GM10266 (cell line): ENCODE measurements at regions not wholly inside any gene's neighbourhood (a gene's known extent, or its start where the extent isn't known, plus 50 kb on each side); places are given as distances from the start of the nearest gene placed in this dataset.
"Not testable (repeated sequence)": the region's sequence is repeated elsewhere in the genome, so short reads cannot be mapped to it uniquely, and the experiment has no call there.

ENCODE experiments used
- DNase-seq: peaks from one replicate; pipeline ENCODE4 v3.0.0; 2012; ENCODE audit errors: extremely low spot score
- CTCF ChIP-seq: IDR thresholded peaks from 2 replicates; pipeline ENCODE4 v1.5.1; 2012; ENCODE audit warnings: mild to moderate bottlenecking, low read depth; ENCODE audit not compliant: control insufficient read depth, insufficient read depth; ENCODE audit errors: missing control alignments

- DNase-seq: no peak
- TF ChIP-seq CTCF: peak; percentile 15
Observed at GRCh38 chr6:106807947-106808611, 166.4 kb downstream of the CD24 start.

- not testable (repeated sequence) for DNase-seq
Observed at GRCh38 chr6:106806253-106806652, 168.3 kb downstream of the CD24 start.

GRCh38 chr6:106805771-106806170 lies 168.8 kb downstream of the CD24 start:
- TF ChIP-seq CTCF: no peak
- DNase-seq: no peak

GRCh38 chr6:106804346-106805335 lies 169.9 kb downstream of the CD24 start:
- TF ChIP-seq CTCF: no peak
- DNase-seq: no peak

- no peak for DNase-seq
- no peak for TF ChIP-seq CTCF
Observed at GRCh38 chr6:106803188-106803587, 171.3 kb downstream of the CD24 start.

GRCh38 chr6:106802139-106802538 lies 172.4 kb downstream of the CD24 start:
- TF ChIP-seq CTCF: no peak
- DNase-seq: no peak

GRCh38 chr6:106801256-106801655 lies 171.9 kb downstream of the QRSL1 start:
- no peak for DNase-seq
- TF ChIP-seq CTCF: no peak
